Loucy (cell line): ENCODE measurements at regions not wholly inside any gene's neighbourhood (a gene's known extent, or its start where the extent isn't known, plus 50 kb on each side); places are given as distances from the start of the nearest gene placed in this dataset.

Experiments used
- H2AFZ ChIP-seq: fragments of 200-600 bp; sonication (generic); 2 replicates; pipeline ENCODE4 v1.6.0; 2016; ENCODE audit warnings: antibody characterized with exemption, mild to moderate bottlenecking, low read length, moderate library complexity
- H3F3A ChIP-seq: fragments of 200-600 bp; 2 replicates; pipeline ENCODE4 v1.6.0; 2016; ENCODE audit warnings: antibody characterized with exemption, low read depth, mild to moderate bottlenecking
- H3K27me3 ChIP-seq: fragments of 200-600 bp; sonication (generic); 2 replicates; pipeline ENCODE4 v1.6.1; 2014; ENCODE audit warnings: low read length, mild to moderate bottlenecking; ENCODE audit not compliant: insufficient read depth, poor library complexity, severe bottlenecking
- H3K36me3 ChIP-seq: fragments of 200-600 bp; sonication (generic); 2 replicates; pipeline ENCODE4 v1.6.1; 2016; ENCODE audit warnings: low read length; ENCODE audit not compliant: insufficient read depth
- H3K4me1 ChIP-seq: fragments of 200-600 bp; sonication (generic); 2 replicates; pipeline ENCODE4 v1.5.1; 2014; ENCODE audit warnings: low read length, mild to moderate bottlenecking; ENCODE audit not compliant: insufficient read depth, poor library complexity, severe bottlenecking
- H3K4me2 ChIP-seq: fragments of 200-600 bp; sonication (generic); 2 replicates; pipeline ENCODE4 v1.6.0; 2014; ENCODE audit warnings: antibody characterized with exemption, low read length, low read depth, mild to moderate bottlenecking; ENCODE audit not compliant: poor library complexity, severe bottlenecking
- H3K4me3 ChIP-seq: fragments of 200-600 bp; sonication (generic); 2 replicates; pipeline ENCODE4 v1.5.1; 2014; ENCODE audit warnings: low read length, mild to moderate bottlenecking, mixed read lengths; ENCODE audit not compliant: poor library complexity, severe bottlenecking
- H3K79me2 ChIP-seq: fragments of 200-600 bp; sonication (generic); 2 replicates; pipeline ENCODE4 v1.6.1; 2014; ENCODE audit warnings: low read length; ENCODE audit not compliant: insufficient read depth
- H3K9ac ChIP-seq: fragments of 200-600 bp; sonication (generic); 2 replicates; pipeline ENCODE4 v1.6.0; 2014; ENCODE audit warnings: mild to moderate bottlenecking, low read depth, low read length, moderate library complexity; ENCODE audit not compliant: poor library complexity, severe bottlenecking
- H3K9me2 ChIP-seq: fragments of 200-600 bp; sonication (generic); replicated peaks from 2 replicates; pipeline ENCODE4 v1.6.1; 2016; ENCODE audit warnings: low read depth, low read length, mixed read lengths
- H3K9me3 ChIP-seq: fragments of 200-600 bp; sonication (generic); 2 replicates; pipeline ENCODE4 v1.6.1; 2014; ENCODE audit warnings: mild to moderate bottlenecking, antibody characterized with exemption, low read length, low read depth; ENCODE audit not compliant: insufficient read depth
- H4K20me1 ChIP-seq: fragments of 200-600 bp; sonication (generic); 2 replicates; pipeline ENCODE4 v1.6.0; 2014; ENCODE audit warnings: antibody characterized with exemption, low read length, mild to moderate bottlenecking; ENCODE audit not compliant: insufficient read depth, poor library complexity, severe bottlenecking
- EZH2phosphoT487 ChIP-seq: fragments of 200-600 bp; IDR thresholded peaks from 2 replicates; pipeline ENCODE4 v1.6.1; 2018; ENCODE audit warnings: antibody characterized with exemption, mild to moderate bottlenecking, moderate library complexity, borderline replicate concordance
- TF ChIP-seq, protein P1 (sequence below): fragments of 200-600 bp; sonication (generic); conservative IDR thresholded peaks from 2 replicates; pipeline ENCODE4 v1.5.1; 2014; ENCODE audit warnings: mild to moderate bottlenecking, antibody characterized with exemption, low read length

DNA sequence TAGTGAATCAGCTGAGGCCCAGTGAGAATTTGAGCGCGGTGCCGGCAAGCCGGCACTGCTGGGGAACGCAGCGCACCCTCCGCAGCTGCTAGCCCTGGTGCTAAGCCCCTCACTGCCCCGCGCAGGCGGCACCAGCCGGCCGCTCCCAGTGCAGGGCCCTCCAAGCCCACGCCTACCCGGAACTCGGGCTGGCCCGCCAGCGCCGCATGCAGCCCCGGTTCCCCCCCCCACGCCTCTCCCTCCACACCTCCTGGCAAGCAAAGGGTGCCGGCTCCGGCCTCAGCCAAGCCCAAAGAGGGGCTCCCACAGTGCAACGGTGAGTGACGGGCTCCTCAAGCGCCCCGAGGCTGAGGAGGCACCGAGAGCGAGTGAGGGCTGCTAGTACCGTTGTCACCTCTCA is 54.5 kb upstream of the VASH1 start:
- no peaks in the 10 kb centered on the region for H3F3A ChIP-seq
- no peaks in the 10 kb centered on the region for H3K79me2 ChIP-seq
- H2AFZ ChIP-seq: no peak overlapping the region
- no peak overlapping the region for H3K9ac ChIP-seq
- H3K4me2 ChIP-seq: no peak overlapping the region
- peaks cover 6% of the 10 kb centered on the region for H3K27me3 ChIP-seq
- H3K9me2 ChIP-seq: no peaks in the 10 kb centered on the region
- TF ChIP-seq, protein P1, sequence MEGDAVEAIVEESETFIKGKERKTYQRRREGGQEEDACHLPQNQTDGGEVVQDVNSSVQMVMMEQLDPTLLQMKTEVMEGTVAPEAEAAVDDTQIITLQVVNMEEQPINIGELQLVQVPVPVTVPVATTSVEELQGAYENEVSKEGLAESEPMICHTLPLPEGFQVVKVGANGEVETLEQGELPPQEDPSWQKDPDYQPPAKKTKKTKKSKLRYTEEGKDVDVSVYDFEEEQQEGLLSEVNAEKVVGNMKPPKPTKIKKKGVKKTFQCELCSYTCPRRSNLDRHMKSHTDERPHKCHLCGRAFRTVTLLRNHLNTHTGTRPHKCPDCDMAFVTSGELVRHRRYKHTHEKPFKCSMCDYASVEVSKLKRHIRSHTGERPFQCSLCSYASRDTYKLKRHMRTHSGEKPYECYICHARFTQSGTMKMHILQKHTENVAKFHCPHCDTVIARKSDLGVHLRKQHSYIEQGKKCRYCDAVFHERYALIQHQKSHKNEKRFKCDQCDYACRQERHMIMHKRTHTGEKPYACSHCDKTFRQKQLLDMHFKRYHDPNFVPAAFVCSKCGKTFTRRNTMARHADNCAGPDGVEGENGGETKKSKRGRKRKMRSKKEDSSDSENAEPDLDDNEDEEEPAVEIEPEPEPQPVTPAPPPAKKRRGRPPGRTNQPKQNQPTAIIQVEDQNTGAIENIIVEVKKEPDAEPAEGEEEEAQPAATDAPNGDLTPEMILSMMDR: no peak
- no peak for TF ChIP-seq EZH2phosphoT487
- H3K4me1 ChIP-seq: no peaks in the 10 kb centered on the region
- H4K20me1 ChIP-seq: no peaks in the 10 kb centered on the region
- no peak overlapping the region for H3K4me3 ChIP-seq
- no peaks in the 10 kb centered on the region for H3K36me3 ChIP-seq
- H3K9me3 ChIP-seq: no peaks in the 10 kb centered on the region

DNA sequence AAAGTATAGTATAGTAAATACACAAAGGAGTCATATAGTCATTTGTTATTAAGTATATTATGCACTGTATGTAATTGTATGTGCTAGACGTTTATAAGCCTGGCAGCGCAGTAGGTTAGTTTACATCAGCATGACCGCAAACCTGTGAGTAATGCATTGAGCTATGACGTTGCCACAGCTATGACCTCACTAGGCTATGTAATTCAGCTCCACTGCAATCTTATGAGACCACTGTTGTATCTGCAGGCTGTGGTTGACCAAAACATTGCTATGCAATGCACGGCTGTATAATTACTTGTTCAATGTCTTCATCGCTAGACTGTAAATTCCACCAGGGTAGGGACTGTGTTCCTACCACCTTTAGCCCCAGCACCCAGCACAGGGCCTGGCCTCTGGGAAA is 53.2 kb upstream of the VASH1 start:
- no peaks in the 10 kb centered on the region for H3F3A ChIP-seq
- TF ChIP-seq, protein P1: no peak
- TF ChIP-seq EZH2phosphoT487: no peak
- H3K4me2 ChIP-seq: no peak overlapping the region
- H4K20me1 ChIP-seq: no peaks in the 10 kb centered on the region
- H3K4me1 ChIP-seq: no peaks in the 10 kb centered on the region
- H3K36me3 ChIP-seq: no peaks in the 10 kb centered on the region
- peaks cover 6% of the 10 kb centered on the region for H3K27me3 ChIP-seq
- no peaks in the 10 kb centered on the region for H3K79me2 ChIP-seq
- H2AFZ ChIP-seq: no peak overlapping the region
- H3K4me3 ChIP-seq: no peak overlapping the region
- no peaks in the 10 kb centered on the region for H3K9me2 ChIP-seq
- H3K9ac ChIP-seq: no peak overlapping the region
- H3K9me3 ChIP-seq: no peaks in the 10 kb centered on the region

DNA sequence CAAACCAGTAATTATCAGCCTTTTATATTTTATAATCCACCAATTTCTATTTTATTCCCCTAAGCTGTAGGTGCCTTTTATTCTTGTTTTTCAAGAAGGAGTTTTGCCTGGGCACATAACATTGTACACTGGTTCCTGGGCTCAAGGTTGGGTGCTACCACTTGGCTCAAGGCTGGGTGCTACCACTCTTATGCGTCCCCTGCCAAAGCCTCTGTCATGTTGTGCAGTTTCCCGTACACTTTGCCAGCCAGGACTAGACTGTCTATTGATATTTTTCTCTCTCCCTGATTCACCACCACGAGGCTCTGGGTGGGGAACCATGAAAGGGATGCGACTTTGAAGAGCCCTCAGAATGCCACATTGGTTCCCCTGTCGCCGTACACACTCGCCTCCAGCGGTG is 52.5 kb upstream of the VASH1 start:
- Histone ChIP-seq H3K9me3 (no peaks in the 10 kb centered on the region), H3K9me2 (no peaks in the 10 kb centered on the region), H2AFZ (no peak overlapping the region), H3K27me3 (peaks cover 3% of the 10 kb centered on the region), H3K4me3 (no peak overlapping the region), H3K9ac (no peak overlapping the region), H3F3A (no peaks in the 10 kb centered on the region), H3K79me2 (no peaks in the 10 kb centered on the region), H3K4me2 (no peak overlapping the region), H4K20me1 (no peaks in the 10 kb centered on the region), H3K4me1 (no peaks in the 10 kb centered on the region), H3K36me3 (no peaks in the 10 kb centered on the region)
- no peak for TF ChIP-seq EZH2phosphoT487
- TF ChIP-seq, protein P1: no peak
